Gastrocnemius medialis (tissue), 4 donors: ENCODE measurements at regions not wholly inside any gene's neighbourhood (a gene's known extent, or its start where the extent isn't known, plus 50 kb on each side); places are given as distances from the start of the nearest gene placed in this dataset.

Experiments
- CTCF ChIP-seq, 5 experiments: fragments of 450-650 bp in 3 of 5; fragments of 200-600 bp in 2 of 5; sonication (generic) in 2 of 5; IDR thresholded peaks in 4 of 5; conservative IDR thresholded peaks in 1 of 5; 1 replicate in 4 of 5; 2 replicates in 1 of 5; pipeline ENCODE4 v1.5.1; 2016 to 2019; ENCODE audit warnings: antibody characterized with exemption in 5 of 5, mild to moderate bottlenecking in 3 of 5, moderate library complexity in 3 of 5
- POLR2A ChIP-seq, 2 donors: fragments of 450-650 bp; IDR thresholded peaks; one replicate each; pipeline ENCODE4 v1.6.1; 2017; ENCODE audit warnings: antibody characterized with exemption in 2 of 2, mild to moderate bottlenecking in 2 of 2, moderate library complexity in 2 of 2

GRCh38 chr11:109349276-109350080 is 72.5 kb upstream of the C11orf87 start:
- TF ChIP-seq CTCF (IDR thresholded peaks at IDR 0.05 in 4 of 5, conservative IDR thresholded peaks at IDR 0.05 in 1 of 5) (no peak), POLR2A (IDR thresholded peaks at IDR 0.05) (no peak)
